Cardiac muscle cell (in vitro differentiated cells and primary cell): ENCODE measurements at regions not wholly inside any gene's neighbourhood (a gene's known extent, or its start where the extent isn't known, plus 50 kb on each side); places are given as distances from the start of the nearest gene placed in this dataset.

ENCODE experiments used
- DNase-seq, 2 donors: peaks; one replicate each; pipeline versions ENCODE4 v3.0.0 to v3.0.0-alpha.2; 2010 to 2017; ENCODE audit warnings: low read depth in 1 of 2, low spot score in 1 of 2
- H3K27ac ChIP-seq: fragments of 200-600 bp; sonication (generic); 2 replicates; pipeline ENCODE4 v1.5.1; 2016
- H3K27me3 ChIP-seq: fragments of 200-600 bp; sonication (generic); 2 replicates; pipeline ENCODE4 v1.6.0; 2016; ENCODE audit warnings: control low read depth
- H3K36me3 ChIP-seq: fragments of 200-600 bp; sonication (generic); 2 replicates; pipeline ENCODE4 v1.5.1; 2016; ENCODE audit warnings: control low read depth
- H3K4me1 ChIP-seq: fragments of 200-600 bp; sonication (generic); 2 replicates; pipeline ENCODE4 v1.8.1; 2017; ENCODE audit warnings: low read depth, mild to moderate bottlenecking, mixed run types
- H3K4me3 ChIP-seq: fragments of 200-600 bp; sonication (generic); 2 replicates; pipeline ENCODE4 v1.5.1; 2016; ENCODE audit warnings: mild to moderate bottlenecking
- H3K9me3 ChIP-seq: fragments of 200-600 bp; sonication (generic); 2 replicates; pipeline ENCODE4 v1.5.1; 2017; ENCODE audit warnings: low read depth, mild to moderate bottlenecking, control low read depth
- CTCF ChIP-seq: IDR thresholded peaks from 2 replicates; pipeline ENCODE4 v1.5.1; 2012; ENCODE audit warnings: low read depth, mild to moderate bottlenecking, low read length

GRCh38 chr1:29439615-29440014 lies 203.3 kb downstream of the PTPRU start:
- H3K27me3 ChIP-seq = no peaks in the 10 kb centered on the region
- no peak for TF ChIP-seq CTCF
- no peaks in the 10 kb centered on the region for H3K36me3 ChIP-seq
- no peaks in the 10 kb centered on the region for H3K9me3 ChIP-seq
- H3K27ac ChIP-seq = no peak overlapping the region
- DNase-seq = no peak
- H3K4me1 ChIP-seq = no peaks in the 10 kb centered on the region
- no peak overlapping the region for H3K4me3 ChIP-seq

DNA sequence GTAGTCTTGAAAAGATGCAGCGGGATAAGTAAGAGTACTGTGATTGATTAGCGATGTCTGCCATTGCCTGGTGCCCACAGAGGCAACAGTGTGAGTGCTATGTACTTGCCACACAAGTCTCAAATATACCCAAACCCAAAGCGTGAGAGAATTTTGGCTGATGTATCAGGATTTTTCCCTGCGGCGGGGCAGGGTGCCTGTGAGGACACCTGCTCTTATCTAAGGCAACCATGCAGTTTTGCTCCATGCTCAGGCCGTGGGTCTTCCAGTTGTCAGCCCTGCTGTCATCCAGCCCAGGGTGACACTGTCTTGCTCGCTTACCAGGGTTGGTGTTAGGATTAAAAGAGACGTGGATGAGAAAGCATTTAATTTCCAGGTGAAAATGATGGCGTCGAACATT lies 202.7 kb downstream of the PTPRU start:
- no peak for TF ChIP-seq CTCF
- no peaks in the 10 kb centered on the region for H3K27me3 ChIP-seq
- H3K9me3 ChIP-seq = no peaks in the 10 kb centered on the region
- H3K27ac ChIP-seq = no peak overlapping the region
- H3K36me3 ChIP-seq = no peaks in the 10 kb centered on the region
- no peak for DNase-seq
- no peak overlapping the region for H3K4me3 ChIP-seq
- no peaks in the 10 kb centered on the region for H3K4me1 ChIP-seq

DNA sequence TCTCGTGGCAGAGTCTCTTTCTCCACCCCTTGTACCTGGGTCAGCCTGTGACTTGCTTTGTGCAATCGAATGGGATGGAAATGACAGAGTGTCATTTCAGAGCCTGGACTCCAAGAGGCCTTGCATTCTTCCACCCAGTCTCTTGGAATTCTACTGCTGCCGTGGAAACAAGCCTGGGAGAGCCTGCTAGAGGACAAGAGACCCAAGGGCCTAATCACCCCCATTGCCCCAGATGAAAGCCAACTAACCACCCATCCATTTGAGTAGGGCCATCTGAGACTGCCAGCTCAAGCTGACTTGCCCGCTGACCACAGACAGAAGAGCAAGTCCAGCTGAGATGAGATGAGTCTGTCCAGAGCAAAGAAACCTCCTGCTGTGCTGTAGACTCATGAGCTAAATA lies 201.6 kb downstream of the PTPRU start:
- DNase-seq = no peak
- no peaks in the 10 kb centered on the region for H3K9me3 ChIP-seq
- H3K4me1 ChIP-seq = no peaks in the 10 kb centered on the region
- no peaks in the 10 kb centered on the region for H3K27me3 ChIP-seq
- no peak for TF ChIP-seq CTCF
- H3K36me3 ChIP-seq = no peaks in the 10 kb centered on the region
- H3K4me3 ChIP-seq = no peak overlapping the region
- H3K27ac ChIP-seq = no peak overlapping the region

GRCh38 chr1:29436181-29436785 lies 200.0 kb downstream of the PTPRU start:
- no peaks in the 10 kb centered on the region for H3K27me3 ChIP-seq
- no peak for TF ChIP-seq CTCF
- no peaks in the 10 kb centered on the region for H3K4me1 ChIP-seq
- no peak for DNase-seq
- H3K9me3 ChIP-seq = no peaks in the 10 kb centered on the region
- no peak overlapping the region for H3K27ac ChIP-seq
- H3K4me3 ChIP-seq = no peak overlapping the region
- H3K36me3 ChIP-seq = no peaks in the 10 kb centered on the region

DNA sequence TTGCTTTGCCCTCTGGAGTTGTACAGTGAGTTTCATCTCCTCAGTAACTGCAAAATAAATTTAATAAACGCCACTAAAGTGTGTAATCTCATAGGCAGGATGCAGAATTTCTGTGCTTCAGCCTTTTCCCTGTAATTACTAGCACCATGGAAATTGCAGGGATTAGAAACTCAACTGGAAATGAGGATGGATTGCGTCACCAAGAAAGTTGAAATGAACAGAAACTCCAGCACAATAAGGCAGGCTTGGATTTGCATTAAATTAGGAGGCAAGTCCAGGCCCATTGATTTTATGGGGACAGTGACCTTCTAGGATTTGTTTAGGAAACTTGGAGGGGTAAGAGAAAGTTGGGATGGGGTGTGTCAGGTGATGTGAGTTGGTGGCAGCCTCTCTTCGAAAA lies 197.5 kb downstream of the PTPRU start:
- no peak overlapping the region for H3K27ac ChIP-seq
- H3K4me3 ChIP-seq = no peak overlapping the region
- no peak for DNase-seq
- no peaks in the 10 kb centered on the region for H3K36me3 ChIP-seq
- no peaks in the 10 kb centered on the region for H3K9me3 ChIP-seq
- H3K4me1 ChIP-seq = no peaks in the 10 kb centered on the region
- no peaks in the 10 kb centered on the region for H3K27me3 ChIP-seq
- no peak for TF ChIP-seq CTCF

- Histone ChIP-seq H3K27ac (no peak overlapping the region), H3K27me3 (no peaks in the 10 kb centered on the region), H3K9me3 (no peaks in the 10 kb centered on the region), H3K4me3 (no peak overlapping the region), H3K36me3 (no peaks in the 10 kb centered on the region), H3K4me1 (no peaks in the 10 kb centered on the region)
- TF ChIP-seq CTCF = no peak
- no peak for DNase-seq
These were observed 194.8 kb downstream of the PTPRU start for GRCh38 chr1:29431138-29431537.
